Mammary epithelial cell (primary cell): ENCODE measurements at regions not wholly inside any gene's neighbourhood (a gene's known extent, or its start where the extent isn't known, plus 50 kb on each side); places are given as distances from the start of the nearest gene placed in this dataset.

ENCODE experiments used
- EZH2 ChIP-seq: IDR thresholded peaks from 2 replicates; pipeline ENCODE4 v1.6.1; 2012; ENCODE audit warnings: low read length, inconsistent platforms, borderline replicate concordance
- TF ChIP-seq, protein P1 (sequence below), 2 donors: IDR thresholded peaks in 1 of 2; conservative IDR thresholded peaks in 1 of 2; 2 replicates each; pipeline ENCODE4 v1.5.1; 2011 to 2012; ENCODE audit warnings: inconsistent platforms in 2 of 2, low read length in 2 of 2, mild to moderate bottlenecking in 2 of 2, control low read depth in 1 of 2, low read depth in 1 of 2; ENCODE audit not compliant: insufficient read depth in 1 of 2; ENCODE audit errors: extremely low read depth in 1 of 2

DNA sequence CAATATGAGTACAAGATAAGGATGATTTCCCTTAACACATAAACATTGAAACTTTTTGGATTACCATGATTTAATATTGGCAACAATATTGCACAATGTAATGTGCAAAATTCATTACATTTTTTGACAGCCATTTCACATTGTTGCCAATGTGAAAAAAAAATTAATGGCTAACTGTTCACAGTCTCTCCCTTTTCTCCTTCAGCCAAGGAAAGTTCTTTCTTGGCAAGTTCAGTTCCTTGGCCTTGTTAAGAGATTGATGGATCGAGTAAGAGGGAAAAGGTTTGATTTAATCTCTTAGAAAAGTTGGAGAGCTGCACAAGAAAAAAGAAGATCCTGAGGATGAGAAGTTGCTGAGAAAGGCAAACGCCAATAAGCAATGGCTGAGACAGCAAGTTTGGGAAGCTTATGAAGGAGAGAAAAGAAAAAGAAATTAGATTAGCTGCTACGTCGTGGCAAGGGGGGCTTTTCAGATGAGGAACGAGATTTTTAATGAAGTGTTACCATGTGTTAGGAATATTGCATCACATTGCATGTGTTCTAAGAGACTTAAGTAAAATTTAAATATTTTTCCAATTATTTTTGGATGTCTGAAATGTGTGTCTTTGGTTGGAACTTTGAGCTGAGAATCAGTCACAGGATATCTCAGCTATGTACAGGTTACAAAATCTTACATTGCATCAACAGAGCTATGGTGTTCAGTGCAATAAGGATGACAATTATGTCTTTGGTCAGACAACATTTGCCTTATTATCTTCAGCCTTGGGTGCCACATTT lies 61.4 kb upstream of the ZNF280D start:
- TF ChIP-seq, protein P1, sequence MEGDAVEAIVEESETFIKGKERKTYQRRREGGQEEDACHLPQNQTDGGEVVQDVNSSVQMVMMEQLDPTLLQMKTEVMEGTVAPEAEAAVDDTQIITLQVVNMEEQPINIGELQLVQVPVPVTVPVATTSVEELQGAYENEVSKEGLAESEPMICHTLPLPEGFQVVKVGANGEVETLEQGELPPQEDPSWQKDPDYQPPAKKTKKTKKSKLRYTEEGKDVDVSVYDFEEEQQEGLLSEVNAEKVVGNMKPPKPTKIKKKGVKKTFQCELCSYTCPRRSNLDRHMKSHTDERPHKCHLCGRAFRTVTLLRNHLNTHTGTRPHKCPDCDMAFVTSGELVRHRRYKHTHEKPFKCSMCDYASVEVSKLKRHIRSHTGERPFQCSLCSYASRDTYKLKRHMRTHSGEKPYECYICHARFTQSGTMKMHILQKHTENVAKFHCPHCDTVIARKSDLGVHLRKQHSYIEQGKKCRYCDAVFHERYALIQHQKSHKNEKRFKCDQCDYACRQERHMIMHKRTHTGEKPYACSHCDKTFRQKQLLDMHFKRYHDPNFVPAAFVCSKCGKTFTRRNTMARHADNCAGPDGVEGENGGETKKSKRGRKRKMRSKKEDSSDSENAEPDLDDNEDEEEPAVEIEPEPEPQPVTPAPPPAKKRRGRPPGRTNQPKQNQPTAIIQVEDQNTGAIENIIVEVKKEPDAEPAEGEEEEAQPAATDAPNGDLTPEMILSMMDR (conservative IDR thresholded peaks at IDR 0.05 in 1 of 2, IDR thresholded peaks at IDR 0.05 in 1 of 2; ENCODE audit: extremely low read depth in 1 of 2, insufficient read depth in 1 of 2, low read depth in 1 of 2, low read length in 2 of 2), result no peak
- TF ChIP-seq EZH2, result no peak
